ENCODE measurements at regions not wholly inside any gene's neighbourhood (a gene's known extent, or its start where the extent isn't known, plus 50 kb on each side); places are given as distances from the start of the nearest gene placed in this dataset.

GRCh38 chr3:64297563-64297962 lies 72.3 kb upstream of the PRICKLE2 start:
- TF ChIP-seq CTCF (IDR thresholded peaks at IDR 0.05 in 8 of 11, conservative IDR thresholded peaks at IDR 0.05 in 3 of 11) (no peak), POLR2AphosphoS5 (IDR thresholded peaks at IDR 0.05) (no peak), POLR2A (IDR thresholded peaks at IDR 0.05) (no peak)

All from spleen (tissue), 7 donors.